ENCODE measurements at regions not wholly inside any gene's neighbourhood (a gene's known extent, or its start where the extent isn't known, plus 50 kb on each side); places are given as distances from the start of the nearest gene placed in this dataset.
"Not testable (repeated sequence)": the region's sequence is repeated elsewhere in the genome, so short reads cannot be mapped to it uniquely, and the experiment has no call there.

- no peak for DNase-seq (ENCODE audit: low read depth, low spot score)
- in situ Hi-C loops (cut with HindIII; ENCODE audit: low sequenced_read_pairs), result no loop called here
- no peak overlapping the region for H3K4me3 ChIP-seq (ENCODE audit: low read depth, low read length)
- no peak for TF ChIP-seq CTCF (IDR thresholded peaks at IDR 0.05; ENCODE audit: low read depth, low read length)
Measured at GRCh38 chrX:9291629-9292028, 173.2 kb upstream of the TBL1X start.

- DNase-seq (ENCODE audit: low read depth, low spot score), result no peak
- in situ Hi-C loops (cut with HindIII; ENCODE audit: low sequenced_read_pairs), result no loop called here
- TF ChIP-seq CTCF (IDR thresholded peaks at IDR 0.05; ENCODE audit: low read depth, low read length), result no peak
- no peak overlapping the region for H3K4me3 ChIP-seq (ENCODE audit: low read depth, low read length)
Measured at GRCh38 chrX:9293051-9293496, 171.8 kb upstream of the TBL1X start.

GRCh38 chrX:9293903-9294302 is 171.0 kb upstream of the TBL1X start:
- no peak for DNase-seq (ENCODE audit: low read depth, low spot score)
- no peak for TF ChIP-seq CTCF (IDR thresholded peaks at IDR 0.05; ENCODE audit: low read depth, low read length)
- in situ Hi-C loops (cut with HindIII; ENCODE audit: low sequenced_read_pairs), result no loop called here
- H3K4me3 ChIP-seq (ENCODE audit: low read depth, low read length), result no peak overlapping the region

- no peak for TF ChIP-seq CTCF (IDR thresholded peaks at IDR 0.05; ENCODE audit: low read depth, low read length)
- H3K4me3 ChIP-seq (ENCODE audit: low read depth, low read length), result no peak overlapping the region
- DNase-seq (ENCODE audit: low read depth, low spot score), result no peak
- in situ Hi-C loops (cut with HindIII; ENCODE audit: low sequenced_read_pairs), result no loop called here
Measured at GRCh38 chrX:9295551-9295950, 169.3 kb upstream of the TBL1X start.

- no peak for DNase-seq (ENCODE audit: low read depth, low spot score)
- in situ Hi-C loops (cut with HindIII; ENCODE audit: low sequenced_read_pairs), result no loop called here
- no peak overlapping the region for H3K4me3 ChIP-seq (ENCODE audit: low read depth, low read length)
- no peak for TF ChIP-seq CTCF (IDR thresholded peaks at IDR 0.05; ENCODE audit: low read depth, low read length)
Measured at GRCh38 chrX:9298221-9298620, 166.6 kb upstream of the TBL1X start.

GRCh38 chrX:9299681-9300080 is 165.2 kb upstream of the TBL1X start:
- in situ Hi-C loops (cut with HindIII; ENCODE audit: low sequenced_read_pairs); DNase-seq (ENCODE audit: low read depth, low spot score); H3K4me3 ChIP-seq (ENCODE audit: low read depth, low read length): not testable (repeated sequence)

- in situ Hi-C loops (cut with HindIII; ENCODE audit: low sequenced_read_pairs), result no loop called here
- no peak overlapping the region for H3K4me3 ChIP-seq (ENCODE audit: low read depth, low read length)
- TF ChIP-seq CTCF (IDR thresholded peaks at IDR 0.05; ENCODE audit: low read depth, low read length), result no peak
Measured at GRCh38 chrX:9301836-9302235, 163.0 kb upstream of the TBL1X start.

More at GRCh38 chrX:9301836-9302235, 163.0 kb upstream of the TBL1X start:
- DNase-seq (ENCODE audit: low read depth, low spot score), result no peak

All from astrocyte of the spinal cord (primary cell).